NB4 (cell line): ENCODE measurements at regions not wholly inside any gene's neighbourhood (a gene's known extent, or its start where the extent isn't known, plus 50 kb on each side); places are given as distances from the start of the nearest gene placed in this dataset.

Experiments used
- DNase-seq: peaks from one replicate; pipeline ENCODE4 v3.0.0; 2010; ENCODE audit warnings: low read depth
- H3K4me3 ChIP-seq: one replicate; pipeline ENCODE4 v1.5.1; 2011; ENCODE audit warnings: mild to moderate bottlenecking, low read depth, low read length, moderate library complexity
- CTCF ChIP-seq: IDR thresholded peaks from one replicate; pipeline ENCODE4 v1.5.1; 2012; ENCODE audit warnings: low read depth, low read length
- MAX ChIP-seq: IDR thresholded peaks from 2 replicates; pipeline ENCODE4 v1.6.1; 2011; ENCODE audit warnings: low read depth, low read length
- MYC ChIP-seq: IDR thresholded peaks from 2 replicates; pipeline ENCODE4 v1.6.1; 2011; ENCODE audit warnings: low read depth, low read length
- POLR2A ChIP-seq: IDR thresholded peaks from 2 replicates; pipeline ENCODE4 v1.6.1; 2011; ENCODE audit warnings: mild to moderate bottlenecking; ENCODE audit not compliant: insufficient read length; ENCODE audit errors: extremely low read depth

GRCh38 chr1:194487172-194487571, 1300.8 kb upstream of the B3GALT2 start:
- no peak for DNase-seq
- no peak overlapping the region for H3K4me3 ChIP-seq
- TF ChIP-seq MAX (no peak), CTCF (no peak), POLR2A (no peak), MYC (no peak)

GRCh38 chr1:194485432-194485831, 1299.0 kb upstream of the B3GALT2 start:
- no peak for DNase-seq
- H3K4me3 ChIP-seq = no peak overlapping the region
- no peak for TF ChIP-seq MYC
- no peak for TF ChIP-seq CTCF
- TF ChIP-seq POLR2A = no peak
- no peak for TF ChIP-seq MAX

DNA sequence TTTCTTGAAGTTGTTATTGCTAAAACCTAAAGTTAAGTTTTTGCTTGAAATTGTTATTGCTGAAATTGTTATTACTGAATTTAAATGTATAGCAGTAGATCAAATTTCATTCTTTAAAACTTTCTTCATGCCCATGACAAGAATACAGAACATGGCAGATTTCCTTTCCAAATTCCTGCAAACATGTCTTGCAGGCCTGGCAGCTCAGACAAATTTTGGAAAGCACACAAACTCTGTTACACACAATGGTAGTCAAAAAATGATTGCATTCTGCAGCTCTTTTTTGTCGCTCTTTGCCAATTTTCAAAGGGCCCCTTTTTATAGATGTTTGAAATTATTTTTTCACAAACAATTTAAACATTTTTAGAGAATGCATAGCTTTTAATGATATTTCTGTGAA, 1292.3 kb upstream of the B3GALT2 start:
- no peak overlapping the region for H3K4me3 ChIP-seq
- TF ChIP-seq MYC (no peak), POLR2A (no peak), CTCF (no peak), MAX (no peak)
- no peak for DNase-seq

GRCh38 chr1:194477908-194478307, 1291.5 kb upstream of the B3GALT2 start:
- TF ChIP-seq CTCF (no peak), MAX (no peak), MYC (no peak), POLR2A (no peak)
- H3K4me3 ChIP-seq = no peak overlapping the region
- peak; percentile 8 for DNase-seq

- DNase-seq = no peak
- no peak for TF ChIP-seq POLR2A
- no peak for TF ChIP-seq CTCF
- TF ChIP-seq MYC = no peak
- TF ChIP-seq MAX = no peak
- no peak overlapping the region for H3K4me3 ChIP-seq
Observed at GRCh38 chr1:194476872-194477271, 1290.5 kb upstream of the B3GALT2 start.

- no peak overlapping the region for H3K4me3 ChIP-seq
Observed at GRCh38 chr1:194476351-194476750, 1289.9 kb upstream of the B3GALT2 start.

More at GRCh38 chr1:194476351-194476750, 1289.9 kb upstream of the B3GALT2 start:
- no peak for TF ChIP-seq MYC
- no peak for TF ChIP-seq MAX
- TF ChIP-seq POLR2A = no peak
- no peak for TF ChIP-seq CTCF
- no peak for DNase-seq
